Stimulated activated CD4-positive, alpha-beta T cell treated with anti-CD3 and anti-CD28 coated beads, Interleukin-15, amount 100 ng/mL, for 48 hours (primary cell): ENCODE measurements at regions not wholly inside any gene's neighbourhood (a gene's known extent, or its start where the extent isn't known, plus 50 kb on each side); places are given as distances from the start of the nearest gene placed in this dataset.

Experiments used
- DNase-seq, 2 donors: peaks; one replicate each; pipeline ENCODE4 v3.0.0-alpha.2; 2020; ENCODE audit warnings: low read depth in 2 of 2

GRCh38 chr6:1515280-1515679 lies 94.4 kb upstream of the FOXC1 start:
- DNase-seq: no peak

DNA sequence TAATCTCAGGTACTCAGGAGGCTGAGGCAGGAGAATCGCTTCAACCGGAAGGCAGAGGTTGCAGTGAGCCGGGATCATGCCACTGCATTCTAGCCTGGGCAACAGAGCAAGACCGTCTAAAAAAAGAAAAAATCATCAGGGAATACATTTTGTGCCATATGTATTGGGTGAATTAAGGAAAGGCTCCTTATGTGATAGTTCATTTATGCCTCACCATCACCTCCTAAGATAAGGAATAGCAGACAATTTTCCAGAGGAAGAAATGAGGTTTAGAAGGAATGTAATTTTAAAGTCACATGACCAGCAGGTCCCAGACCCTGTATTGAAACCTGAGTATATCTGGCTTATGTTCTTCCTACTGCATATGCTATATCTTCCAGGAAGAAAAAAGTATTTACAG lies 93.9 kb upstream of the FOXC1 start:
- DNase-seq: no peak

DNA sequence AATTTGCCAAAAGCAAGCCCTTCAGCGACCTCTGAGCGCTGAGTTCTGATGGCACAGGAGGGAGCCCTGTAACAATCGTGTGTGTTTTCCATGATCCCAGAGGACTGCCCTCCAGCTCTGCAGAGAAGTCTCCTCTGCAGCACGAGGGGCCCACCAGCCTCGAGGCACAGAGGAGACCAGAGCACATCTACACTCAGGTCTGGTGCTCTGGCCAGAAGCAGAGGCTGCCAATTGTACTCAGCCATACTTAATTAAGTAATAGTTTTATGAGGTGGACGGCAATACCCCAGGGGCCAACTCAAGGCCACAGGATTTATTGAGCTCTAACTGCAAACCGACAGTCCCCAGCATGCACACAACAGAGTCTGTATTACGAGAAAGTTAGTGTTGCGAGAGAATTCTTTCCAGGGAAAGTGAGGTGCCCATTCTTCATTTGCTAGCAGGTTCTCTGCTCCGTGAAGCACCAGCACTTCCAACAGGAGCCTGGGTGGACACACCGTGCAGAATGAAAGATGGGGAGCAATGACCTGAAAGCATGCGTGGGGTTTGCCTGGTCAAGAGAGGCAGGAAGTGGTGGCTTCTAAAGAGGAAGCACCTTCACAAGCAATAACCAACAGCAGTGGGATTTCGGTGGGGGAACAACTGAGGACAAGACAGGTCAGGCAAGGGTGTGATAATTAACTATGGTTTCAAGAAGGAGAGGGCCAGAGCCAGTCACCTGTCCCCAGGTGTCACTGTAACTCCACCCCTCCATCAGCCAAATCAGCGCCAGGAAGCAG lies 92.8 kb upstream of the FOXC1 start:
- no peak for DNase-seq

- DNase-seq: no peak
These were observed 90.9 kb upstream of the FOXC1 start for GRCh38 chr6:1518855-1519254.

GRCh38 chr6:1519597-1519996 lies 90.1 kb upstream of the FOXC1 start:
- no peak for DNase-seq

DNA sequence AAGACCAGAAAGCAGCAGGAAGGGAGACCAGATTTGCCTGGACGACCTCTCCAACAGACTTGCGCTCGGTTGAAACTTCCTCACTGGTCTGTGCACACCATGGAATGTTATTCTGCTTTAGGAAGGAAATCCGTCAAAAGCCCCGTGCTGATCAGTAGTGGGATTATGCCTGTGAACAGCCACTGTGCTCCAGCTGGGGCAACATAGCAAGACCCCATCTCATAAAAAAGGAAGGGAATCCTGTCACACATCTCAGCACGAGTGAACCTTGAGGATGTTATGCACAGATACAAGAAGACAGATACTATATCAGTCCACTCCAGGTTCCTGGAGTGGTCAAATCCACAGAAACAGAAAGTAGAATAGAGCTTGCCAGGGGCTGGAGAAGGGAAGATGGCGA lies 86.9 kb upstream of the FOXC1 start:
- DNase-seq: no peak

GRCh38 chr6:1524040-1524480 lies 85.7 kb upstream of the FOXC1 start:
- DNase-seq: peak; percentile 48 to 69

- DNase-seq: no peak
These were observed 84.2 kb upstream of the FOXC1 start for GRCh38 chr6:1525364-1526038.

DNA sequence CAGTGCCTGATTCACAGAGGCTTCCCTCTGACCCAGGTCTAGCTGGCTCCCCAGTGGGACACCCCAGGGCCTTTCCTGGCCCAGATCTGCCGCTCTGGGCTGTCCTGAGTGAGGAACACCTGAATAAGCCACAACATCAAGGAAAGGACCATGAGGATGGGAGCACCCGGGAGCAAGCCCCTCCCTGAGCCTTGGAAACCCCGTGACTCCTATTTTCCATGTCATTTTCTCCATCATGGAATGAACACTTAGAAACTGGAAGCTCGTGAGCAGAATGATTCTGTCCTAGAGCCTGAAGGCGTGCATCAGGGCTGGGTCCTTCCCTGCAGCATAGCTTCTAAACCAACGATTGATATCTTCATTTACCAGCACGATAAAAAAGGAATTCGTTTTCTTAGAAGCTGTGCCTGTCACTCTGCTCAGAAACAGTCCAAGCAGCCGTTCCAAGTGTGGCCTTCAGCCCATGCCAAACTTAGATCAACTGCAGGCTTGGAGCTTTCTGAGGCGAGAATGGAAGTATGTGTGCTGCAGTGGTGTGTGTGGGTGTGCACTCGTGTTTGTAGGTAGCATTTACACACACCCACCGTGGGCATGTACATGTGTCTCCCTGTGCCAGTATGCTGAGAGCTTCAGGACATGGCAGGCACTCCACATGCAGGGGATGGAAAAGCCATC lies 83.2 kb upstream of the FOXC1 start:
- DNase-seq: no peak

- peak in 1 of 2 donors; percentile 12 for DNase-seq
These were observed 82.7 kb upstream of the FOXC1 start for GRCh38 chr6:1527073-1527457.

- DNase-seq: no peak
These were observed 74.4 kb upstream of the FOXC1 start for GRCh38 chr6:1535295-1535694.

GRCh38 chr6:1536526-1537429 lies 72.9 kb upstream of the FOXC1 start:
- no peak for DNase-seq

- no peak for DNase-seq
These were observed 71.3 kb upstream of the FOXC1 start for GRCh38 chr6:1538369-1538768.

DNA sequence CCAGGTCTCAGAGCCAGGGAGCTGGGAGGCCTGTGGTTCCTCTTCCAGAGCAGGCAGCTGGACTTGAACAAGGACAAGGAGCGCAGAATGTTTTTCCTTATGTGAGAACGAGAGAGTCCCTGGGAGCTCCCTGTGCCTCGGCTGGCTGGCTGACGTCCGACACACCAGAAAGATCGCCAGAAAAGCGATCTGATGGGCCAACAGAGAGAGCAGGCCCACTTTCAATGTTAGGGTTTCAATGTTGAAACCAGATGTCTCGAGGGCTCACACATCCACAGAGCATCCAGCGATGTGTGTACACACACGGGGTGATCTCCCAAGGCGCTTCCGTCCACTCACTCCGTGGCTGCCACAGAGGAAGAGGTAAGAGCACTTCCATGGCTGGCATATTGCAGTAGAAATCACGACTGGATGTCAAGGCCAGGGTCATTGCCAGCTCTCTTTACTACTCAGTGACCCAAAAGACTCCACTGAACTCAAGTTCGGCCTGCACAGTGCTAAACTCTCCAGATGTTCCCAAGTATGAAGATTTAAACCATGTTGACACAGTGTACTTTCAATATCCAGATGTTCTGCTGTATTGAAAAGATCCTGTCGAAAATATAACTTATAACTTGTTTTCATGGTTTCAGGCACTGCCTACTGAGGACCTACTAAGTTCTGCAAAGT lies 70.8 kb upstream of the FOXC1 start:
- no peak for DNase-seq

- no peak for DNase-seq
These were observed 68.7 kb upstream of the FOXC1 start for GRCh38 chr6:1540864-1541521.

DNA sequence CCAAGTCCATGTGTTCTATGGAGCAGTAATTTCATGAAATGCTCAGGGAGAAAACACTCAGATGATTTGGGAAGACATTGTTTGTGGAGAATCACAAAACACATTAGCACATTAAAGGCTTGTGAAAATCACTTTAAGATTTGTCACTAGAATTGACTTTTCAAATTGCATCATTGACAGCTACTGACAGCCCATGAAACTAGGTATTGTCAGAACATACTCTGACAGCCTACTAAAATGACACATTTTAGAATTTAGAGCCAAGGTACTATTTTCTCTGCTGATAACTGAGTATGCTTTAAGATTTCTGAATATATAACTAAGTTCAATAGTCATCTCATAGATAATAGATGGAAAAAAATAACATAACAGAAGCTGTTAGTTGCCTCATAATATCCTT lies 67.4 kb upstream of the FOXC1 start:
- DNase-seq: no peak

GRCh38 chr6:1542764-1543163 lies 67.0 kb upstream of the FOXC1 start:
- no peak for DNase-seq

DNA sequence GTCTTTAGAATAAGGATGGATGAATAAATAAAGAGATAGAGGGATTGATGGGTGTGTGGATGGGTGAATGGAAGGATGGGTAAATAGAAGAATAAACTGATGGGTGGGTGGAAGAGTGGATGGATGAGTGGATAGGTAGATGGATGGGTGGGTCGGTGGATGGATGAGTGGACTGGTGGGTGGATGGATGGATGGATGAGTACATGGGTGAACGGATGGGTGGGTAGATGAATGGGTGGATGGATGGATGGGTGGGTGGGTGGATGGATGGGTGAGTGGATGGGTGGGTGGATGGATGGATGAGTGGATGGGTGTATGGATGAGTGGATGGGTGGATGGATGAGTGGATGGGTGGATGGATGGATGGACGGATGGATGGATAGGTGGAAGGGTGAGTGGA lies 65.7 kb upstream of the FOXC1 start:
- DNase-seq: no peak

DNA sequence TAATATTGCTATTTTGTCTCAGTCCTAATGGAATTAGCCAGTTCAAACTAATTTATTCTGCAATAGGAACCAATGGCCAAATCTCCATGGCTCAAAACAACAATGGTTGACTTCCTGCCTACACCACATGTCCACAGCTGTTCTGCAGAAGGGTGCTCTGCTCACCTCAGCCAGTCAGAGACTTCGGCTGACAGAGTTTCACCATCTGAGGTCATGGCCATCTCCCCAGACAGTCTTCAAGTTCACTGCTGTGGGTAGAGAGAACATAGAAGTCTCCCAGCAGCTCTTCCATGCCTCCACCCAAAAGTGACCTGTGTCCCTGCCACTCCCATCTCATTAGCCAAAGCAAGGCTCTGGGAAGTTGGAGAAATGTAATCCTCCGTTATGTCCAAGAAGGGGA lies 65.1 kb upstream of the FOXC1 start:
- no peak for DNase-seq

GRCh38 chr6:1545654-1546053 lies 64.1 kb upstream of the FOXC1 start:
- no peak for DNase-seq

- no peak for DNase-seq
These were observed 61.9 kb upstream of the FOXC1 start for GRCh38 chr6:1547785-1548184.
